GM18505 (cell line): ENCODE measurements at regions not wholly inside any gene's neighbourhood (a gene's known extent, or its start where the extent isn't known, plus 50 kb on each side); places are given as distances from the start of the nearest gene placed in this dataset.

Experiments
- ATAC-seq: cut with Tn5 transposase; IDR thresholded peaks from one replicate; pipeline ENCODE4 v1.9.1; 2021; ENCODE audit not compliant: unreplicated experiment
- POLR2A ChIP-seq: IDR thresholded peaks from 4 replicates; pipeline ENCODE4 v1.6.1; 2011; ENCODE audit warnings: borderline replicate concordance; ENCODE audit not compliant: insufficient read depth, insufficient read length; ENCODE audit errors: extremely low read depth

DNA sequence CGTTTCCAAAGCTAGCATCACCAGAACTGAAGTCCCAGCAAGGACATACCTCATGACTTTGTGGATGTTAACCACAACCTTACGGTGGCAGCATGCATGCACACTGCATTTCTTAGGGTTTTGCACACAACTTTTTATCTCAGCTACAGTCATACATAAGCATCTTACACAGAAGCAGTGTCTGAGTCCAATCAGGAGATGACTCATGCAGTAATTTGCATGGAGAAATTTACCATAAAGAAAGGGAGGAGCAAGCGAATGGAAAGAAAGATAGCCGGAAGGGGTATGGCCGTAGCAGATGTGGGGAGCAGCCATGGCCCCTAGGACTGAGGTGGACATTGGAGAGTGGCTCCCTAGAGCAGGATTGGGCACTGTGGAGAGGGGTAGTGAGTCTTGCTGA lies 522.5 kb downstream of the GALR1 start:
- no peak for TF ChIP-seq POLR2A
- ATAC-seq, result no peak

DNA sequence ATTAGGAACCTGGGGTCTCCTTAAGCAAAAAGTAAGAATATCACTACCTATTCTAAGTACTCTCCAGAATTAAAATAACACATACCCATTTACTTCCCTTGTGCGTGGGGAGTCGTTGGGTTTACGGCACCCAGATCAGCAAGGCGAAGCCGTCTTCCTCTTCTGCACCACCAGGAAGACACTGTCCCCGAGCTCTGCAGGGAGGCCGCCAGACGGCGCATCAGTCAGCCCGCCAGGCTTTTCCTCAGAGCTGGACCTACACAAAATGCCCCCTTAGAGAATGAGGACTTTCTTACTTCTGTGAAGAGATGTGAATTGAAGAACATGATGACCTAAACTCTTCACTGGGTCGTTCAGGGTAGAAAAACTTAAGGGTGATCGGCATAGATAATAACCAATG lies 526.5 kb downstream of the GALR1 start:
- no peak for ATAC-seq
- TF ChIP-seq POLR2A, result no peak

DNA sequence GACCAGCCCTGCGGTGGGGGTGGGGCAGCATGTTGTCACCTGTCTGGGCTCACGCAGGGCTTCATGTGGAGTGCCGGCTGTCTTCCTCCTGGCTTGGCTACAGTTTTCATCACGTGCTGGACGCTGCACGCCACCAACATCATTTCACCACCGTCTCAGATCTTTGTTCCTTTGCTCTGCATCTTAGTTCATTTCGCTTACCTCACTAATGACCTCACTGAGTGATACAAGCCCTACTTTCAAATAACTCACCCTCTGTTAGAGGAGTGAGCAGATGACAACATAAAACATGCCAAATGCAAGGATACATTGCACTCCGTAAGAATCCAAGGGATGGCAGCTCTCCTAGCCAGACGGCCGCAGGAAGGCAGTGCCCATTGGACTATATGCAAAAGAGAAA lies 527.5 kb downstream of the GALR1 start:
- TF ChIP-seq POLR2A, result no peak
- ATAC-seq, result no peak

DNA sequence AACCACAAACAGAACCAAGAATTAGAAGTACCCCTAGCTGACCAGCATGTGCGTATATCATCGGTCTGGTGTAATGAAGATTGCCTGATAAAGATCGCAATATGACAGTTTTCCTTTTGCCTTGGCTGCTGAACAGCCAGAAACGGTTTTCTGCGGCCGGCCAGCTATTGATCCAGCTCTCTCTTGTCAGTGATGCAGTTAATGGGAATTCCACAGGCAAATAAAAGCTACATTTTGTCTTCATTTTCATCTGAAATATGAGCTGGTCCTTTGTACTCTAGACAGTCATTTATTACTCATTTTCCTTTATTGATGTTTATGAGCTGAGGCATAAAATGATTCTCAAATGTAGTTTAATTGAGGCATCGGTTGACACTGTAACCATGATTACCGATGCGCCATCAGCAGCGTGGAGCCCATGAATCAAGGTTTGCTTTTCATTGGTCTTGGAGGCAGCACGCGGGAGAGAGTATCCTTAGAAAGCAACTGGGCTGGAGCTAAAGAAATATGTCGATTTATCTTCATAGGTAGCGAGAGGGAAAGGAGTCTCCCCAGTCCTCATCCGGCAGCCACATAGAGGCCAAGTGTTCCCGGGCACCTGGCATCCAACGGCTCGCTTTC lies 535.2 kb downstream of the GALR1 start:
- TF ChIP-seq POLR2A, result no peak
- no peak for ATAC-seq

DNA sequence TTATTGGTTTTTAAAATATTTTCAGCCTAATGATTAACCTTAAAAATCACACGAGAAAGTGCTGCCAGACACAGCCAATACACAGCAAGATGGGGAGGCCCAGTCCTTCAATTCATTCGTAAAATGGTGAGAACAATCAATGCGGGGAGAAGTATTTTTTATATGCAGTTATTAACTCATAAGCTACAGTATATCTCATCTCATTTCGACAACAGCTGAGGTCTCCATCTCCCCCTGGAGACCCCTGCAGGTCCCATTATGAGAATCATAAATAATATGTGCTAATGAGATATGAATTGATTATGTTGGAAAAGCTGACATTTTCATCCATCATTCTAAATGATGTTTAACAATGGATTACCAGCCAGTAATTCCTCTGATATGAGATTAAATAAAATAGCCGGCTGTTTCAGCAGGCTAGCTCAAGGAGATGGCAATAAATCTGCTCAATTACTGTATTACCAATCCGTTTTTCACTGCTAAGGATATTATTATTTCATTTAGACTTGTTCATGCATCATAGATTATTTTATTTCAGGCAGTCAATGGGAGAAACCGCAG lies 535.8 kb downstream of the GALR1 start:
- TF ChIP-seq POLR2A, result no peak
- ATAC-seq, result no peak

DNA sequence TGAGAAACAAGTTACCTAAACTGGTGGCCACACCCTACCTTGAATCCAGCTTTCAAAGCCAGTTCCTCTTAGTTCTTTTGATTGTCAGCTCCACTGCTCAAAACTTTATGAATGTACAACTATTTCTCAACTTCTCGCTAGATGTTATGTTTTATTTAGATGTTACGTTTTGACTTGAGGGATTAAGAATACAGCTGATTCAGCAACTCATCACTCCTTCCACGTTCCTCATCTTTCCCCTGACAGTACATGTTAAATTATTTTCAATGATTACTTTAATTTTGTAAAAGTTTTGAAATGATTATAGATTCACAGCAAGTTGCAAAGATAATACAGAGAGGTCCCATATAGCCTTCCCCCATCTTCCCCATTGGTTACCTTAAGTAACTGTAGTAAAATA lies 553.4 kb downstream of the GALR1 start:
- no peak for TF ChIP-seq POLR2A

DNA sequence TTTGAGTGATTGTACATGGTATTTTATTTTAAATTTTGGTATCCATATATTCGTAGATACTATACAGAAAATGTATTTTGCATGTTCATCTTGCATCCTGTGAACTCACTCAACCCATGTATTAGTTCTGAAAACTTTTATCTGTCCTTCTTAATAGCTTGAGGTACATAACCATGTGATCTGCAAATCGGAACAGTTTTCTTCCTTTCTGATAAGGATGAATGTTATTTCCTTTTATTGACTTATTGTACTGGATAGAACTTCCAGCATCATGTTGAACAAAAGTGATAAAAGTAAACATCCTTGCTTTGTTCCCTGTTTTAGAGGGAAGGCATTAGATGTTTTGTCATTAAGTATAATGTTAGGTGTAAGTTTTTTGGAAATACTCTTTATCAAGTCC lies 554.7 kb downstream of the GALR1 start:
- no peak for TF ChIP-seq POLR2A
- no peak for ATAC-seq

More for the DNA sequence above, 553.4 kb downstream of the GALR1 start:
- ATAC-seq, result no peak

DNA sequence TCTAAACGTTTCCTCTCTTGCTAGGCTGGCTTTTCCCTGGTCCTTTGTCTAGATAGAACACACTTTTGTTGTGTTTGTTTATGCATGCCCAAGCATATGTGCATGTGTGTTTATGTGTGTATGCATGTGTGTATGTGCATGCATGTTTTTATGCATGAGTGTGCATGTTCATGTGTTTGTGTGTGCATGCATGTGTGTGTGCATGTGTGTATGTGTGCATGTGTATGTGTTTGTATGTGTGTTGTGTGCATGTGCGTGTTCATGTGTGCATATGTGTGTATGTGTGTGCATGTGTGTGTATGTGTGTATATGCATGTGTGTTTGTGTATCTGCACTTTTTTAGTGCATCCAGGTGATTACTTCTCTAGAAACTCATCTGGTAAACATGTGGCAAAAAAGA lies 558.0 kb downstream of the GALR1 start:
- no peak for TF ChIP-seq POLR2A
- no peak for ATAC-seq

DNA sequence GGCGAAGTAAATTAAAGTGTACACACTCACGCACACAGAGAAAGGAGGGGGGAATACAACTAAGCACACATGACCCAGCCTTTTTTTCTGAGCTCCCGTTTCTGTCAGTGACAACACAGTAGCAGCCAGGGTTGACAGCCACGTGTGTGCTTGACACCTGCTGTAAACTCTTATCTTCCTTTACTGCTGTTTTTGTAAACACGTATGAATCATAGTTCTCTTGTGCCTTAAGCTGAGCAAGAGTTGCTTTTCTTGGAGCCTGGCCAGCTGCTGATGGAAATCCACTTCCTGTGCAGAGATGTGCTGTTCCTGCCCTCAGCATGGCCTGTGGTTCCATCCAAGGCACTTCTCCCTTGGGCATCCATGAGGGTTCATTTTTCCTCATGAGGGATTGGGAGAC lies 561.9 kb downstream of the GALR1 start:
- no peak for TF ChIP-seq POLR2A
- no peak for ATAC-seq

DNA sequence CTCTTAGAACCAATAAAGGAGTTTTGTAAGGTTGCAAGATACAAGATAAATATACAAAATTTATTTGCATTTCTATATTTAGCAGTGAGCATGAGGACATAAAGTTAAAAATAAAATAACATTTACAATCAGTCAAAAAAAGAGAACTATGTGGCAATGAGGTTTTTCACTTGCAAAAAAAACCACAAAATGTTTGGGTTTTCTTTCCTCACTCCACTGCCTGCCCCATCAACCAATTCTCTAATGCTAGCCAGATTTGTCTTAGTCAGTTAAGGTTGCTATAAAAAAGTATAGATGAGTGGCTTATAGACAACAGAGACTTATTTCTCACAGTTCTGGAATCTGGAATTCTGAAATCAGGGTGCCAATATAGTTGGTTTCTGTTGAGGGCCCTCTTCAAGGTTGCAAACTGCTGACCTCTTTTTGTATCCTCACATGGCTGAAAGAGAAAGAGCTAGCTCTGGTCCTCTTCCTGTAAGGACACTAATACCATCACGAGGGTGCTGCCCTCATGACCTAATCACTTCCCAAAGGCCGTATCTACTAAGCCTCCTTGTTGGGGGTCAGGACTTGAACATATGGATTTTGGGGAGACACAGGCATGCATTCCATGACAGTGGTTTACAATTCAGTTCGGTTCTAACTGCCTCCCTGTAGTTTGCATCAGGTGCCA lies 566.2 kb downstream of the GALR1 start:
- no peak for TF ChIP-seq POLR2A
- ATAC-seq, result no peak

DNA sequence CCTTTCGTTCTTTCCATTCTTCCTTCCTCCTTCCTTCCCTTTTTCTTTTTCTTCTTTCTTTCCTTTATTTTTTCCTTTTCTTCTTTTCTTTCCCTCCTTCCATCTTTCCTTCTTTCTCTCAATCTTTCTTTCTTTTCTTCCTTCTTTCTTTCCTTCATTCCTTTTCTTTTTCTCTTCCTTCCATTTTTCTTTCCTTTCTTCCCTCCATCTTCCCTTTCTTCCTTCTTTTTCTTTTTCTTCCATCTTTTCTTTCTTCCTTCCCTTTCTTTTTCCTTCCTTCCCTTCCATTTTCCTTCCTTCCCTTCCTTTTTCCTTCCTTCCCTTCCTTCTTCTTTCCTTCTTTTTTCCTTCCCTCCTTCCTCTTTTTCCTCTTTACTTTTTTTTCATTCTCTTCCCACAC lies 568.7 kb downstream of the GALR1 start:
- no peak for ATAC-seq
- TF ChIP-seq POLR2A, result no peak

DNA sequence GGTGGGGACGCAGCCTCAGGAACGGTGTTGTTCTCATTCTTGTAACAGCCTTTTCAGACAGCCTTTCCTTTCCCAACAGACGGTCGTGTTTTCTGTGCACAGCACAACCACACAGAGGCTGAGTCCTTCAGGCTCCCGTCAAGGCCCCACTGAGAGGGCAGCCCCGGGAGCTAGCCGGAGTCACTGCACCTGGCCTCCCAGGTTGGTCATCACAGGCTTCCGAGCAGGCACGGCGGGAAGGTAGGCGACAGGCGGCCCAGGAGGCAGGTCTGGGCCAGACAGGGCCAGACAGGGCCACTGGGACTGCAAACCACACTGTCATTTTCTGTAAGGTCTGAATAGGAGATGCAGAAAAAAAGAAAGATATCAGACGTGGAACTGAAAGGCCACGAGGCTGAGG lies 570.8 kb downstream of the GALR1 start:
- no peak for TF ChIP-seq POLR2A

DNA sequence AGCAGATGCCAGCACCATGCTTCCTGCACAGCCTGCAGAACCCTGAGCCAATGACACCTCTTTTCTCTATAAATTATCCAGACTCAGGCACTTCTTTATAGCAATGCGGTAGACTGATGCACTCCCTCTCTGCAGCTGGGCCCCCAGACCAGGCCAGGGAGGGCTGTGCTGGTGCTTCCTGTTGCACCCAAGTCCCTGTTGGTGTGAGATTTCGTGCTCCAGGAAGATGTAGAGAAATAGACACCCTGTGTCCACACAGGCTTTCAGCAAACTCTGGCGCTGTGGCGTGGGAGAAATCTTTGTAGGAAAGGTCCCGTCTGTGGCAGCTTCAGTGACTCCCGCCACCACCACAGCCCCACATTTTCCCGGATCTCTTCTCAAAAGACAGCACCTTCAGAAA lies 572.2 kb downstream of the GALR1 start:
- no peak for TF ChIP-seq POLR2A
- no peak for ATAC-seq

More for the DNA sequence above, 570.8 kb downstream of the GALR1 start:
- ATAC-seq, result no peak

DNA sequence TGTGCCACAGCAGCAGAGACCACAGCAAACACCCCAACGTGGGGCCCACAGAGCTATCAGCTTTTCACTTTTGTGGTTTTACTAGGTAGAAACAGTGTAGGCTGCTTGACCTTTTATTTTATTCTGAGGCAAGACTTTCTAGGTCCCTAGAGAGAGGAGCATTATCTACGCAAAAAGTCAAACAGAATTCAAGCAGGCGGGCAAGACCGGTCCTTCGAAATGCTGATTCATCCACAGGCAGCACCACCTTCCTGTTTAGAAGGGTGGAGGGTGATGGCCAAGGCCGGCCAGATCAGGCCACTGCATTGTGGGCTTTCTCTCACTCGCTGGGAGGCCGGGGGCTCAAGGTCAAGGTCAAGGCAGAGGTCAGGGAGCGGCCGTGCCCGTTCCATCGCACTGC lies 573.0 kb downstream of the GALR1 start:
- no peak for ATAC-seq
- no peak for TF ChIP-seq POLR2A
